ENCODE measurements at regions not wholly inside any gene's neighbourhood (a gene's known extent, or its start where the extent isn't known, plus 50 kb on each side); places are given as distances from the start of the nearest gene placed in this dataset.

DNA sequence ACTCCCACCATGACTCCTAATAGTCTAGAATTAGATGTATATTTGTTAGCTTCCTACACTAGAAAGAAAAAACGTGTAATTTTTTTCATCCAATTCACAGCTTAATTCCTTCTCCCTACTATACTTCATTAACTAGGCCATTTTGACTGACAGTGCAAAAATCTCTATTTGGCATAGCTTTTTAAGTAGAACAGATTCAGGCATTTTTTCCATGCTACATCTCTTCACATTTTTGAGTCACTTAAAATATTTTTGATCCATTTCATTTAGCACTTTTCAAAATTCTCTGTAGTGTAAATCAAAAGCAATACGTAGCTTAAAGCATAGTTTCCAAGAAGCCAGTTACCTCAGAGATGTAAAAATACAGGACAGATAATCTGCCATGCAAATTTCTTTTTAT, 391.1 kb upstream of the NPVF start:
- H3K27me3 ChIP-seq (ENCODE audit: control insufficient read depth, insufficient read depth, low read length, poor library complexity, severe bottlenecking) = no peaks in the 10 kb centered on the region
- 92% methylated on average over 2 of the region's 2 CpGs for WGBS, 2 experiments
- no peaks in the 10 kb centered on the region for H3K4me1 ChIP-seq (ENCODE audit: control insufficient read depth, insufficient read depth, low read length)
- H3K9me3 ChIP-seq (ENCODE audit: control insufficient read depth, low read length) = no peaks in the 10 kb centered on the region
- H3K36me3 ChIP-seq (ENCODE audit: control insufficient read depth, insufficient read depth, low read length) = no peaks in the 10 kb centered on the region
- H3K4me3 ChIP-seq (ENCODE audit: insufficient read depth, low read depth, low read length) = no peak overlapping the region
- H3K27ac ChIP-seq (ENCODE audit: insufficient read depth, low read depth, low read length, poor library complexity, severe bottlenecking) = no peak overlapping the region

DNA sequence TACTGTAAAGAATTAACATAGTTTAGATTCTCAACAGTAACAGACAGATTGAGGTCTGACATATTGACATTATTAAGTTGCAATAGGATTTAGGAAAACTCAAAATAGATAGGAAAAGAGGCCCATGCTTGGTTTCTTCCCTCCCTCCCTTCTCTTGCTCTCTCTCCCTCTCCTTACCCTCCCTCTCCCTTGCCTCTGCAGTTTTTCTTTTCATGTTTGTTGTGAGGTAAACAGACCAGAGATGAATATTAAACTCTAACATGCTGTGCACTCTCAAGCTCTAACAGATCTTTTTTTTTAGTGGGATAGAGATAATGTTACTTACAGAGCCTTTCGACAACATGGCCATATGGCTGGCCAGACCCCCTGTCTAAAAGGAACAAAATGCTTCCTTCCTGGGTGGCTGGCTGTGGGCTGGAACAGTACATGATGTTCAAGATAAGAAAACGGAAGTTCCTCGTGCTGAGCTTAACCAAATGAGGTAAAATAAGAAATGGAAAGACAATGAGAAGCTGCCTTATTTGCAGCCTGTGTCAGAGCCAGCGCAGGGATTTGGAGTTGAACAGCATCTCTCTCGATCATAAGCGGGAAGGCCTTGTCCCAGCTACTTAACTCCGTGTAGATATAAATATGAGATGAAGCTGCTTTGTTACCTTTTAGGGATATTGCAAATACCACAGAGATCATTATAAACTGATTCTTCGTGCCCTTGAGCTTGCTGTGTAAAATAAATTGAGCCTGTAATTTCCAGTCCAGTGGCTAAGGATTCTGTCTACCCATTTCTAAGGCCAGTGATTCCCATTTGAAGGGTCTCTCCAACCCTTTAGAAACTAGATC, 391.9 kb upstream of the NPVF start:
- Histone ChIP-seq H3K4me1 (ENCODE audit: control insufficient read depth, insufficient read depth, low read length) (no peaks in the 10 kb centered on the region), H3K36me3 (ENCODE audit: control insufficient read depth, insufficient read depth, low read length) (no peaks in the 10 kb centered on the region), H3K27ac (ENCODE audit: insufficient read depth, low read depth, low read length, poor library complexity, severe bottlenecking) (no peak overlapping the region), H3K27me3 (ENCODE audit: control insufficient read depth, insufficient read depth, low read length, poor library complexity, severe bottlenecking) (no peaks in the 10 kb centered on the region), H3K4me3 (ENCODE audit: insufficient read depth, low read depth, low read length) (no peak overlapping the region), H3K9me3 (ENCODE audit: control insufficient read depth, low read length) (no peaks in the 10 kb centered on the region)
- WGBS, 2 experiments = 89 to 91% methylated on average over 8 of the region's 8 CpGs

DNA sequence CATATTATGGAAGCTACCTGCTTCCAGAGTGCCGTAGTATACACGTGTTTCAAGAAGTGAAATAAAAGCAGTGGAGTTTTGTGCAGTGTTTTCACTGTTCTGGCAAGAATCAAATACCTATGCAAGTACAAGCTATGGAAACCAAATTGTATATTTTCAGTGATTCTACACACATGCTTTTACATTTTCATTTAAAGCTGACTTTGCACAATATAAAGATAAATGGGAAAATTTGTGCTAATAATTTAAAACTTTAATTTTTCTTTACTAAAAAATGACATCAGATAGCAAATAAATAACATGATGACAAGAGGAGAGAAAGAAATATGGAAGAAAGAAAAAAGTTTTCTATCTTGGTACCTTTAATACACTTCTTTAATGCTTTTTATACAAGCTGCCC, 393.7 kb upstream of the NPVF start:
- Histone ChIP-seq H3K4me1 (ENCODE audit: control insufficient read depth, insufficient read depth, low read length) (no peaks in the 10 kb centered on the region), H3K36me3 (ENCODE audit: control insufficient read depth, insufficient read depth, low read length) (no peaks in the 10 kb centered on the region), H3K27me3 (ENCODE audit: control insufficient read depth, insufficient read depth, low read length, poor library complexity, severe bottlenecking) (no peaks in the 10 kb centered on the region), H3K4me3 (ENCODE audit: insufficient read depth, low read depth, low read length) (no peak overlapping the region), H3K27ac (ENCODE audit: insufficient read depth, low read depth, low read length, poor library complexity, severe bottlenecking) (no peak overlapping the region), H3K9me3 (ENCODE audit: control insufficient read depth, low read length) (no peaks in the 10 kb centered on the region)
- 93 to 95% methylated on average over 2 of the region's 2 CpGs for WGBS, 2 experiments

DNA sequence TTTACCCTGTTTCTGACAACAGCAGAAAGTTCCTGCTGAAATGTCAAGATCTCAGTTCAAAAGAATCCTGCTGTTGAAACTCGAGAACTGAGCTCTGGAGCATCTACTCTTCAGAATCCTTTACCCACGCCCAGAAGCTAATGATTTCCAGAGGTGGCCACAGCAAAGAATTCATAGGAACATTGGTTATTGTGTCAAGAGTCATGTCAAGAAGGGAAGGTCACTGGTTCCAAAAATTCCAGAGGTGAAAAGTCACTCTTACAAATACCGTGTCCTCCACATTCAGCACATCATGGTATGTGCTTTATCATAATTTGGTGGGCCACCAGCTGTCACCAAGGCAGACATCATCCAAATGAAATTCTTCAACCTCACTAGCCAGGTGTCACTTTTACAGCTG, 394.4 kb upstream of the NPVF start:
- H3K36me3 ChIP-seq (ENCODE audit: control insufficient read depth, insufficient read depth, low read length) = no peaks in the 10 kb centered on the region
- WGBS, 2 experiments = 81 to 89% methylated on average over 3 of the region's 3 CpGs

DNA sequence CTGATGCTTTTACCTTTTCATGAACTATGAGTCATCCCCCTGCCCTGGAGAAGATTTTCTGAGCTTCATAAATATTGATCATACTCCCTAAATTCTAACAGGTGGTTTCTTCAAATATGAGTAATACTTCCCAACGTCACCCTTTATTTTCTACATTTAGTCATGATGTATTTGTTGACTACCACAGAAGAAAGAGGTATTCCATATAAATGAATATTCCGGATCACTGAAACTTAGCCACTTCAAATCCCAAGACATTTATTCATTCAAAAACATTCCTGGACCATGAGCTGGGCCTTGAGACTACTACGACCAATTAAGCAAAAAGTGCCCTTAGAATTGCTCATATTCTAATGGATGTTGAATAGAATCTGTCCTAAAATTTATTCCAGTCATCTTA, 395.8 kb upstream of the NPVF start:
- 94 to 100% methylated on average over 2 to 3 of the region's 3 CpGs for WGBS, 2 experiments
- H3K36me3 ChIP-seq (ENCODE audit: control insufficient read depth, insufficient read depth, low read length) = no peaks in the 10 kb centered on the region
- H3K27me3 ChIP-seq (ENCODE audit: control insufficient read depth, insufficient read depth, low read length, poor library complexity, severe bottlenecking) = no peaks in the 10 kb centered on the region
- H3K9me3 ChIP-seq (ENCODE audit: control insufficient read depth, low read length) = no peaks in the 10 kb centered on the region
- H3K4me1 ChIP-seq (ENCODE audit: control insufficient read depth, insufficient read depth, low read length) = no peaks in the 10 kb centered on the region
- H3K4me3 ChIP-seq (ENCODE audit: insufficient read depth, low read depth, low read length) = no peak overlapping the region
- H3K27ac ChIP-seq (ENCODE audit: insufficient read depth, low read depth, low read length, poor library complexity, severe bottlenecking) = no peak overlapping the region

More for the DNA sequence above, 394.4 kb upstream of the NPVF start:
- H3K27me3 ChIP-seq (ENCODE audit: control insufficient read depth, insufficient read depth, low read length, poor library complexity, severe bottlenecking) = no peaks in the 10 kb centered on the region
- no peak overlapping the region for H3K4me3 ChIP-seq (ENCODE audit: insufficient read depth, low read depth, low read length)
- no peaks in the 10 kb centered on the region for H3K9me3 ChIP-seq (ENCODE audit: control insufficient read depth, low read length)
- no peaks in the 10 kb centered on the region for H3K4me1 ChIP-seq (ENCODE audit: control insufficient read depth, insufficient read depth, low read length)
- H3K27ac ChIP-seq (ENCODE audit: insufficient read depth, low read depth, low read length, poor library complexity, severe bottlenecking) = no peak overlapping the region

DNA sequence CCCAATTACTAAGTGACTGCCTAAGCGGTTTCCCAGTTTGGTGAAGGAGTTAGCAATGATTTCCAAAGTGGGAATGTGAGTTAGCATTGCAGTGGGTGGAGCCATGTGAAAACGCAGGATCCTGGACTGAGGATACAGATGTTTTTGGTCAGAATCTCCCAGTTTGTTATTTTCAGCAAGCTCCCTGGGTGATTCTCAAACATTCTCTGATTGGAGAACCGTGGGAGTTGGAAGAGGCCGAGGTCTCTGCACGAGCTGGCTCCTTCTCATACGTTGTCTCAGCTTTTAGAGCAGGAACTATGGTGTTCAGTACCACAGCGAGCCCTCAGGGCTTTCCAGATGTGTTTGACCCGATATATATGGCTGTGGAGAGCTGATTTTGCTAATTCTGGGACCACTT, 396.5 kb upstream of the NPVF start:
- H3K4me1 ChIP-seq (ENCODE audit: control insufficient read depth, insufficient read depth, low read length) = no peaks in the 10 kb centered on the region
- no peak overlapping the region for H3K27ac ChIP-seq (ENCODE audit: insufficient read depth, low read depth, low read length, poor library complexity, severe bottlenecking)
- WGBS, 2 experiments = 93 to 96% methylated on average over 8 of the region's 8 CpGs

DNA sequence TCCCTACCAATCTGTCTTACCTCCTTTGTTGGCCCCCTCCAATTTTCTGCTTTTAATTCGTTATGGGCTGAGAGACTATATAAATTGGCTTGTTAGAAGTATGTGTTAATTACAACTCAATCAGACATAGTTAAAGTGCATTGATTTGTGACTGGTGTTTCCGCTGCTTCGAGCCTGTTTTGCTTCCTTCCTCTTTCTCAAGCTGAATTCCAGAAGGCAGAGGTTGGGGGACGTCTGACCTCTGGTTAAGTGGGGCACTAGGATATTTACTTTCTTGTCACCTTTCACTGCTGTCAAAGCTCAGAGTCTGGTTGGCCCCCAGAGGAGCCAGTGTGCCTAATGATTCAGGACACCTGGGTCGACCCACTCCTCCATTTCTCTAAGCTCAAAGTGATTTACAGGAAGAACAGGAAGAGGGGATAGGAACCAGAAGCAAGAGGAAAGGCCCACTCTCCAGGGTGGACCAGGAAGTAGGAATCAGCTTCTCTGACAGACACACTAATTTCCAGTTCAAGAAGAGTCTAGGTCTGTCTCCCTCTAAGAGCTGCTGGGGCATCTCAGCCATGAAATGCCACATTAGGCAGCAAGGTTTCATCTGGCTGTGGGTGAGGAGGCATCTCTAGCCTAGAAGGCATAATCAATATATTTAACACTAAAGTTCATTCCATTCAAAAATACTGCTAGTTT, 397.2 kb upstream of the NPVF start:
- Histone ChIP-seq H3K9me3 (ENCODE audit: control insufficient read depth, low read length) (no peaks in the 10 kb centered on the region), H3K36me3 (ENCODE audit: control insufficient read depth, insufficient read depth, low read length) (no peaks in the 10 kb centered on the region), H3K27me3 (ENCODE audit: control insufficient read depth, insufficient read depth, low read length, poor library complexity, severe bottlenecking) (no peaks in the 10 kb centered on the region), H3K27ac (ENCODE audit: insufficient read depth, low read depth, low read length, poor library complexity, severe bottlenecking) (no peak overlapping the region), H3K4me3 (ENCODE audit: insufficient read depth, low read depth, low read length) (no peak overlapping the region), H3K4me1 (ENCODE audit: control insufficient read depth, insufficient read depth, low read length) (no peaks in the 10 kb centered on the region)
- 91% methylated on average over 5 of the region's 5 CpGs for WGBS, 2 experiments

More for the DNA sequence above, 396.5 kb upstream of the NPVF start:
- no peaks in the 10 kb centered on the region for H3K9me3 ChIP-seq (ENCODE audit: control insufficient read depth, low read length)
- no peaks in the 10 kb centered on the region for H3K36me3 ChIP-seq (ENCODE audit: control insufficient read depth, insufficient read depth, low read length)
- no peaks in the 10 kb centered on the region for H3K27me3 ChIP-seq (ENCODE audit: control insufficient read depth, insufficient read depth, low read length, poor library complexity, severe bottlenecking)
- H3K4me3 ChIP-seq (ENCODE audit: insufficient read depth, low read depth, low read length) = no peak overlapping the region

DNA sequence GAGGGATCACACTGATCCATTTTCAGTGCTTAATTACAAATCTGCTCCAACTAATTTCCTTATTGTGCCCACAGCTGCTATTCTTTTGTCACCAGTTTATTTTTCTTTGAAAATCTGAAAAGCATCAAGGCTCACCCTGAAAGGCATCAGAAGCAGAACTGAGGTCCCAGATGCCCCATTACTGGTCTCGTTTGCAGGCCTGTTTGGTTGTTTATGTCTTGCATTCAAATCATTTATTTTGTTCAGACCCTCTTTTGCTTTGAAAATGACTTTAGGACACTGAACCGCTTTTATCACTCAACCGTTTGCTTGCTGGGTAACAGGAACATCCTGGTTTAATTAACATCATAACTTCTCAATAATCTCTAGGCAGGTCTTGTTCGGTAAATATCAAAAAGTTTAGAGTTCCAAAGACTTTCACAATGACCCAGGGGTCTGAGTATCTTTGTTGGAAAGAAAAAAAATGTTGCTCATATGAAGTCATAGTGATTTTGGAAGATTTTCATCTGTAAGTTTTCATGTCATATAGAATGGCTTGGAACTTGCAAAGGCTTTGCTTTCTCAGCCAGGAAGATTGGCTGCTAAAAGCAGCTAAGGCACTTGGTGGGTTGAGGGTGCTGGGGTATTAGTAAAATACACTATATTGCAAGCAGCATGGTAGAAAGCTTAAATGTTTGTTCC, 398.3 kb upstream of the NPVF start:
- 94% methylated on average over 4 of the region's 4 CpGs for WGBS, 2 experiments
- H3K4me3 ChIP-seq (ENCODE audit: insufficient read depth, low read depth, low read length) = no peak overlapping the region
- H3K36me3 ChIP-seq (ENCODE audit: control insufficient read depth, insufficient read depth, low read length) = no peaks in the 10 kb centered on the region
- no peaks in the 10 kb centered on the region for H3K9me3 ChIP-seq (ENCODE audit: control insufficient read depth, low read length)
- H3K4me1 ChIP-seq (ENCODE audit: control insufficient read depth, insufficient read depth, low read length) = no peaks in the 10 kb centered on the region
- no peaks in the 10 kb centered on the region for H3K27me3 ChIP-seq (ENCODE audit: control insufficient read depth, insufficient read depth, low read length, poor library complexity, severe bottlenecking)
- H3K27ac ChIP-seq (ENCODE audit: insufficient read depth, low read depth, low read length, poor library complexity, severe bottlenecking) = no peak overlapping the region

DNA sequence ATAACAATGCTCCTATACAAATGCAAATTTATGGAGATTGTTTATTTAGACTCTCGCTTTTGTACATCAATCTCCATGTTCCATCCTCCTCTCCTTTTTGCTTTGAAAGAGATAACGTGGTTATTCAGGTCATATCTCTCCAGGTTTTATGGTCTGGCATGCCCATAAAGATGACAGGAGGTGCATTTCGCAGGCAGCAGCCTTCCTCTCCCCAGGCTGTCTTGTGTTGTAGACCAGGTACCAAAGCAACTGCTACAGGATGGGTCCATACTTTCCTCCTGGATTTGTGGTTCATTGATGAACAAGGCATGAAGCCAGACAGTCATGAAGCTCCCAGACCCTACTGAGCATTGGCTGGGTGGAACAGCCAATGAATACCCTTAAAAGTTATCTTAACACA, 400.2 kb upstream of the NPVF start:
- no peaks in the 10 kb centered on the region for H3K4me1 ChIP-seq (ENCODE audit: control insufficient read depth, insufficient read depth, low read length)
- H3K27me3 ChIP-seq (ENCODE audit: control insufficient read depth, insufficient read depth, low read length, poor library complexity, severe bottlenecking) = no peaks in the 10 kb centered on the region
- no peaks in the 10 kb centered on the region for H3K9me3 ChIP-seq (ENCODE audit: control insufficient read depth, low read length)
- H3K4me3 ChIP-seq (ENCODE audit: insufficient read depth, low read depth, low read length) = no peak overlapping the region
- H3K27ac ChIP-seq (ENCODE audit: insufficient read depth, low read depth, low read length, poor library complexity, severe bottlenecking) = no peak overlapping the region
- WGBS, 2 experiments = 64 to 72% methylated on average over 3 of the region's 3 CpGs
- no peaks in the 10 kb centered on the region for H3K36me3 ChIP-seq (ENCODE audit: control insufficient read depth, insufficient read depth, low read length)

DNA sequence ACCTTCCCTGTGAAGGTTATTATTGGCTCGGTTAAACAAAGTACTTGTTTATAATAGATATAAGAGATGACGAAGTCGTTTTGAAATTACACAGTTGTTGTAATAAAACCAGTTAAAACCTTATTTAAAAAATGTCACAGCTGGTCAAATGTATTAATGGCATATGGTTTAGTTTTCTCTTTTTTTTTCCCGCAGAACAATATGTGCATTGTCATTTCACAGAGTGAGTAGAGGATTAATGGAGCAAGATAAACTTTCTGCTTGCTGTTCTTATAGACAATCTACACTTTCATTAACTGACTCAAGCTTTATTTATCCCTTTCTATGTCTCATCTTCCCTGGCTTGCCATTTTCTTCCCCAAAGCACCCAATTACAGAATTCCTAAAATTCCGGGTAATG, 404.3 kb upstream of the NPVF start:
- H3K36me3 ChIP-seq (ENCODE audit: control insufficient read depth, insufficient read depth, low read length) = no peaks in the 10 kb centered on the region
- H3K9me3 ChIP-seq (ENCODE audit: control insufficient read depth, low read length) = no peaks in the 10 kb centered on the region
- no peaks in the 10 kb centered on the region for H3K27me3 ChIP-seq (ENCODE audit: control insufficient read depth, insufficient read depth, low read length, poor library complexity, severe bottlenecking)
- no peaks in the 10 kb centered on the region for H3K4me1 ChIP-seq (ENCODE audit: control insufficient read depth, insufficient read depth, low read length)
- H3K27ac ChIP-seq (ENCODE audit: insufficient read depth, low read depth, low read length, poor library complexity, severe bottlenecking) = no peak overlapping the region
- 93 to 100% methylated on average over 1 to 4 of the region's 5 CpGs for WGBS, 2 experiments
- H3K4me3 ChIP-seq (ENCODE audit: insufficient read depth, low read depth, low read length) = no peak overlapping the region
